GM18498 (cell line): ENCODE measurements at regions not wholly inside any gene's neighbourhood (a gene's known extent, or its start where the extent isn't known, plus 50 kb on each side); places are given as distances from the start of the nearest gene placed in this dataset.

Experiments used
- ATAC-seq: cut with Tn5 transposase; IDR thresholded peaks from one replicate; pipeline ENCODE4 v1.9.1; 2021; ENCODE audit warnings: mild to moderate bottlenecking, moderate library complexity; ENCODE audit not compliant: unreplicated experiment

- no peak for ATAC-seq
Measured at GRCh38 chr13:74449811-74450524, 315.8 kb upstream of the KLF12 start.

- ATAC-seq: no peak
Measured at GRCh38 chr13:74444864-74445479, 310.8 kb upstream of the KLF12 start.

GRCh38 chr13:74444161-74444571 lies 310.0 kb upstream of the KLF12 start:
- no peak for ATAC-seq

GRCh38 chr13:74443631-74444030 lies 309.4 kb upstream of the KLF12 start:
- no peak for ATAC-seq

GRCh38 chr13:74442751-74443150 lies 308.5 kb upstream of the KLF12 start:
- ATAC-seq: no peak

GRCh38 chr13:74438901-74439300 lies 304.7 kb upstream of the KLF12 start:
- no peak for ATAC-seq

GRCh38 chr13:74434782-74435181 lies 300.6 kb upstream of the KLF12 start:
- no peak for ATAC-seq

- no peak for ATAC-seq
Measured at GRCh38 chr13:74424455-74424854, 290.3 kb upstream of the KLF12 start.

- ATAC-seq: no peak
Measured at GRCh38 chr13:74423434-74423833, 289.2 kb upstream of the KLF12 start.

GRCh38 chr13:74414458-74414857 lies 280.3 kb upstream of the KLF12 start:
- ATAC-seq: no peak

- ATAC-seq: no peak
Measured at GRCh38 chr13:74413482-74413881, 279.3 kb upstream of the KLF12 start.

GRCh38 chr13:74409551-74409950 lies 275.3 kb upstream of the KLF12 start:
- no peak for ATAC-seq

GRCh38 chr13:74406420-74406819 lies 272.2 kb upstream of the KLF12 start:
- ATAC-seq: no peak

GRCh38 chr13:74398599-74398998 lies 264.4 kb upstream of the KLF12 start:
- ATAC-seq: no peak

GRCh38 chr13:74389056-74389455 lies 254.9 kb upstream of the KLF12 start:
- ATAC-seq: no peak

- no peak for ATAC-seq
Measured at GRCh38 chr13:74388626-74389025, 254.4 kb upstream of the KLF12 start.

GRCh38 chr13:74372511-74372910 lies 238.3 kb upstream of the KLF12 start:
- ATAC-seq: no peak

- no peak for ATAC-seq
Measured at GRCh38 chr13:74367193-74367592, 233.0 kb upstream of the KLF12 start.

GRCh38 chr13:74361274-74361673 lies 227.1 kb upstream of the KLF12 start:
- ATAC-seq: no peak

- no peak for ATAC-seq
Measured at GRCh38 chr13:74346960-74347359, 212.8 kb upstream of the KLF12 start.

- no peak for ATAC-seq
Measured at GRCh38 chr13:74338341-74338740, 204.1 kb upstream of the KLF12 start.

- ATAC-seq: no peak
Measured at GRCh38 chr13:74336546-74336945, 202.3 kb upstream of the KLF12 start.

GRCh38 chr13:74335370-74335769 lies 201.2 kb upstream of the KLF12 start:
- no peak for ATAC-seq
